H1 (cell line): ENCODE measurements at regions not wholly inside any gene's neighbourhood (a gene's known extent, or its start where the extent isn't known, plus 50 kb on each side); places are given as distances from the start of the nearest gene placed in this dataset.

ENCODE experiments used
- CTCF ChIA-PET: fragments of 300-600 bp; sonication (Branson Sonifier 250); formaldehyde crosslinking; loops from one replicate; lab custom pipeline; 2021; ENCODE audit not compliant: partially characterized antibody; lab: Charles Lee
- POLR2A ChIA-PET: fragments of 300-600 bp; sonication (Branson Sonifier 250); formaldehyde crosslinking; loops from one replicate; lab custom pipeline; 2021; ENCODE audit warnings: inconsistent platforms; ENCODE audit not compliant: partially characterized antibody; lab: Charles Lee
- DNase-seq, 2 experiments: peaks; one replicate each; pipeline versions ENCODE4 v3.0.0 to v3.0.0-alpha.2; 2010 to 2022; ENCODE audit warnings: low spot score in 2 of 2, low read depth in 1 of 2, mixed read lengths in 1 of 2
- FAIRE-seq: peaks from 2 replicates; lab custom pipeline; 2011; peaks lifted over from hg19 to GRCh38; lab: Jason Lieb, UNC
- H2AFZ ChIP-seq: 2 replicates; pipeline ENCODE4 v1.8.1; 2012; ENCODE audit warnings: low read length, inconsistent platforms
- H2AK5ac ChIP-seq: 2 replicates; pipeline ENCODE4 v1.6.1; 2013; ENCODE audit warnings: low read depth, low read length
- H2BK120ac ChIP-seq: replicated peaks from 2 replicates; pipeline ENCODE3; 2013; ENCODE audit warnings: low read depth, low read length, inconsistent platforms
- H2BK12ac ChIP-seq: 2 replicates; pipeline ENCODE4 v1.6.1; 2013; ENCODE audit warnings: low read depth, low read length
- H2BK15ac ChIP-seq: 2 replicates; pipeline ENCODE4 v1.6.1; 2013; ENCODE audit warnings: low read length
- H2BK20ac ChIP-seq: 2 replicates; pipeline ENCODE4 v1.6.1; 2013; ENCODE audit warnings: low read length
- H2BK5ac ChIP-seq: 2 replicates; pipeline ENCODE4 v1.6.1; 2013; ENCODE audit warnings: low read depth, low read length
- H3K14ac ChIP-seq: 2 replicates; pipeline ENCODE4 v1.6.1; 2013; ENCODE audit warnings: inconsistent platforms; ENCODE audit not compliant: insufficient read length
- H3K18ac ChIP-seq: 2 replicates; pipeline ENCODE4 v1.6.1; 2013; ENCODE audit warnings: low read length; ENCODE audit errors: extremely low read depth
- H3K23ac ChIP-seq: 2 replicates; pipeline ENCODE4 v1.6.1; 2013; ENCODE audit warnings: inconsistent platforms; ENCODE audit not compliant: insufficient read length
- H3K23me2 ChIP-seq: 2 replicates; pipeline ENCODE4 v1.6.1; 2013; ENCODE audit warnings: low read depth, low read length
- H3K27ac ChIP-seq: 2 replicates; pipeline ENCODE4 v1.6.1; 2011; ENCODE audit warnings: low read depth, low read length, inconsistent platforms
- H3K27me3 ChIP-seq, 4 experiments: replicated peaks in 1 of 4; 1 replicate in 1 of 4; 2 replicates in 3 of 4; pipeline versions ENCODE4 v1.6.1 to v1.8.1; 2011 to 2013; ENCODE audit warnings: low read length in 3 of 4, mild to moderate bottlenecking in 3 of 4, inconsistent platforms in 2 of 4, mixed read lengths in 2 of 4, moderate library complexity in 1 of 4; ENCODE audit not compliant: control insufficient read depth in 3 of 4, insufficient read depth in 3 of 4; ENCODE audit errors: extremely low read depth in 1 of 4
- H3K36me3 ChIP-seq, 4 experiments: 2 replicates each; pipeline versions ENCODE4 v1.6.1 to v1.8.1; 2011 to 2013; ENCODE audit warnings: mild to moderate bottlenecking in 4 of 4, low read length in 3 of 4, moderate library complexity in 2 of 4, control low read depth in 1 of 4, inconsistent platforms in 1 of 4; ENCODE audit not compliant: insufficient read depth in 4 of 4, control insufficient read depth in 2 of 4
- H3K4ac ChIP-seq: replicated peaks from 2 replicates; pipeline ENCODE3; 2013; ENCODE audit warnings: low read length, low read depth, mixed read lengths, inconsistent platforms; ENCODE audit not compliant: insufficient read length
- H3K4me1 ChIP-seq, 4 experiments: replicated peaks in 1 of 4; 1 replicate in 1 of 4; 2 replicates in 3 of 4; pipeline versions ENCODE4 v1.6.1 to v1.8.1; 2011 to 2013; ENCODE audit warnings: low read length in 3 of 4, inconsistent platforms in 2 of 4, mixed read lengths in 1 of 4; ENCODE audit not compliant: insufficient read depth in 4 of 4, control insufficient read depth in 3 of 4
- H3K4me2 ChIP-seq, 2 experiments: 2 replicates each; pipeline versions ENCODE4 v1.6.1 to v1.8.1; 2011 to 2013; ENCODE audit warnings: low read depth in 2 of 2, low read length in 2 of 2, control low read depth in 1 of 2, inconsistent platforms in 1 of 2, mild to moderate bottlenecking in 1 of 2; ENCODE audit not compliant: insufficient read depth in 1 of 2
- H3K4me3 ChIP-seq, 4 experiments: fragments of 200-600, 300-600 bp in 1 of 4; sonication (generic), shearing (Covaris generic), sonication (Bioruptor Twin) in 1 of 4; 2 replicates each; pipeline versions ENCODE4 v1.5.1 to v1.8.1; 2011 to 2016; ENCODE audit warnings: low read length in 4 of 4, low read depth in 3 of 4, control low read depth in 2 of 4, inconsistent platforms in 2 of 4, mild to moderate bottlenecking in 2 of 4, mixed read lengths in 1 of 4, moderate library complexity in 1 of 4; ENCODE audit not compliant: insufficient read depth in 2 of 4; ENCODE audit errors: extremely low read depth in 1 of 4
- H3K56ac ChIP-seq: replicated peaks from 2 replicates; pipeline ENCODE3; 2013; ENCODE audit warnings: low read depth, mild to moderate bottlenecking, mixed read lengths, low read length, inconsistent platforms; ENCODE audit not compliant: insufficient read length
- H3K79me1 ChIP-seq: 2 replicates; pipeline ENCODE4 v1.6.1; 2013; ENCODE audit warnings: low read depth, low read length, control low read depth
- H3K79me2 ChIP-seq, 2 experiments: 2 replicates each; pipeline versions ENCODE4 v1.6.1 to v1.8.1; 2012 to 2013; ENCODE audit warnings: low read length in 2 of 2, mild to moderate bottlenecking in 2 of 2, inconsistent platforms in 1 of 2; ENCODE audit not compliant: insufficient read depth in 2 of 2, control insufficient read depth in 1 of 2
- H3K9ac ChIP-seq, 4 experiments: replicated peaks in 1 of 4; 1 replicate in 1 of 4; 2 replicates in 3 of 4; pipeline versions ENCODE4 v1.6.1 to v1.8.1; 2011 to 2013; ENCODE audit warnings: low read depth in 3 of 4, low read length in 3 of 4, control low read depth in 2 of 4, mild to moderate bottlenecking in 2 of 4, moderate library complexity in 2 of 4, inconsistent platforms in 1 of 4; ENCODE audit errors: extremely low read depth in 1 of 4
- H3K9me3 ChIP-seq, 2 experiments: 2 replicates each; pipeline versions ENCODE4 v1.6.1 to v1.8.1; 2012 to 2013; ENCODE audit warnings: mild to moderate bottlenecking in 2 of 2, moderate library complexity in 2 of 2, control low read depth in 1 of 2, inconsistent platforms in 1 of 2, low read depth in 1 of 2, low read length in 1 of 2, mixed read lengths in 1 of 2; ENCODE audit not compliant: insufficient read depth in 2 of 2
- H4K20me1 ChIP-seq, 2 experiments: replicated peaks in 1 of 2; 2 replicates each; pipeline versions ENCODE3 to v1.8.1; 2011 to 2013; ENCODE audit warnings: inconsistent platforms in 2 of 2, low read length in 2 of 2, mild to moderate bottlenecking in 1 of 2; ENCODE audit not compliant: insufficient read depth in 2 of 2, control insufficient read depth in 1 of 2
- H4K5ac ChIP-seq: 2 replicates; pipeline ENCODE4 v1.6.1; 2013; ENCODE audit warnings: low read length, low read depth, mixed read lengths, inconsistent platforms; ENCODE audit not compliant: insufficient read length
- H4K8ac ChIP-seq: 2 replicates; pipeline ENCODE4 v1.8.0; 2013; ENCODE audit warnings: mild to moderate bottlenecking, moderate library complexity, low read length, inconsistent platforms; ENCODE audit not compliant: insufficient read depth; ENCODE audit errors: extremely low read depth
- H4K91ac ChIP-seq: replicated peaks from 2 replicates; pipeline ENCODE3; 2013; ENCODE audit warnings: low read length, mixed read lengths, inconsistent platforms; ENCODE audit not compliant: insufficient read length
- CBX5 ChIP-seq: fragments of 300-800, 300-1000 bp; sonication (generic); IDR thresholded peaks from 2 replicates; pipeline ENCODE4 v1.7.1; 2016; ENCODE audit warnings: antibody characterized with exemption, low read length, low read depth
- CBX8 ChIP-seq: fragments of 300-800, 300-1000 bp; sonication (generic); IDR thresholded peaks from 2 replicates; pipeline ENCODE4 v1.7.1; 2016; ENCODE audit warnings: low read depth, low read length, borderline replicate concordance
- CTBP2 ChIP-seq: IDR thresholded peaks from 2 replicates; pipeline ENCODE4 v1.7.0; 2011; ENCODE audit warnings: borderline replicate concordance, mild to moderate bottlenecking, moderate library complexity, mixed read lengths, low read length; ENCODE audit not compliant: insufficient read depth, insufficient read length
- KDM1A ChIP-seq: fragments of 200-600, 300-600 bp; sonication (generic); IDR thresholded peaks from 2 replicates; pipeline ENCODE4 v1.7.1; 2016; ENCODE audit warnings: mild to moderate bottlenecking, low read length, borderline replicate concordance
- RAD21 ChIP-seq, 2 experiments: IDR thresholded peaks in 1 of 2; conservative IDR thresholded peaks in 1 of 2; 2 replicates each; pipeline ENCODE4 v1.6.1; 2011; ENCODE audit warnings: low read depth in 2 of 2, low read length in 2 of 2, improper control_type of control experiment in 1 of 2, inconsistent platforms in 1 of 2, mild to moderate bottlenecking in 1 of 2, moderate library complexity in 1 of 2
- RXRA ChIP-seq: IDR thresholded peaks from 2 replicates; pipeline ENCODE4 v1.6.1; 2011; ENCODE audit warnings: low read depth, mild to moderate bottlenecking, low read length, moderate library complexity; ENCODE audit not compliant: insufficient read depth
- SUZ12 ChIP-seq: fragments of 200-600 bp; sonication (generic); IDR thresholded peaks from 2 replicates; pipeline ENCODE4 v1.6.1; 2012; ENCODE audit warnings: mild to moderate bottlenecking, inconsistent platforms, low read length, moderate library complexity, mixed read lengths
- TCF12 ChIP-seq: IDR thresholded peaks from 2 replicates; pipeline ENCODE4 v1.6.1; 2011; ENCODE audit warnings: low read depth, mild to moderate bottlenecking, low read length
- YY1 ChIP-seq: IDR thresholded peaks from 2 replicates; pipeline ENCODE4 v1.6.1; 2011; ENCODE audit warnings: low read depth, mild to moderate bottlenecking, low read length
- WGBS, 2 experiments: shearing (Covaris generic) in 1 of 2; methylation state at CpG; one replicate each; pipeline versions ENCODE4 v1.1.6 to v1.1.7; 2013 to 2015; ENCODE audit warnings: low lambda C conversion rate in 2 of 2, mixed read lengths in 2 of 2, inconsistent platforms in 1 of 2, low coverage in 1 of 2, missing lambda C conversion rate in 1 of 2; ENCODE audit not compliant: insufficient replicate concordance in 2 of 2, insufficient coverage in 1 of 2, insufficient read length in 1 of 2; ENCODE audit errors: extremely low coverage in 1 of 2, missing lambda C conversion rate in 1 of 2; 5-methylcytosine and 5-hydroxymethylcytosine counted together

DNA sequence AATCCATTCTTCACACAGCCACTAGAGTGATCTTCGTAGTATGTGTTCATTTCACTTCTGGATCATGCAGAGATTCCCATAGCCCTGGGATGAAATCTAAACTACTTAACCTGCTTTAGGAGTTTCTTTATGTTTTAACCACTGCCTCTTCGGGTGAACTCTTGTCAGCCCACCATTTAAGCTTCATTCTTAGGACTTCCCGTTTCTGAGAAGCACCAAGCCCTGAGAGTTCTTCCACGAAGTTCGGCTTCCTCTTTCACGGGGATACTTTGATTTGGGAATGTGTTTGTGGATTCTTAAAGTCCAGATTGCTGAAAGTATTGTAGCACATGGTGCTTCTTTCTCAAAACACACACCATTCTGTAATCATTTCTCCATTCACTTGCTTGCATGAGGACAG is 205.0 kb downstream of the UBE2E3 start:
- no peak overlapping the region for H4K8ac ChIP-seq
- H2BK12ac ChIP-seq: no peak overlapping the region
- H2BK20ac ChIP-seq: no peak overlapping the region
- no peak overlapping the region for H2BK5ac ChIP-seq
- ChIA-PET POLR2A (no interaction called here), CTCF (interaction anchor here (0.8 to 1.6 kb wide), 4 partner anchors 9 to 281 kb away, joined by 3 to 4 read pairs (median 3); no protein-coding TSS in a partner anchor)
- H3K14ac ChIP-seq: no peak overlapping the region
- H3K27me3 ChIP-seq: no peaks in the 10 kb centered on the region
- H3K4me2 ChIP-seq: no peak overlapping the region
- H2AFZ ChIP-seq: 0 out of 2 replicates have a peak overlapping the region, but pooled peaks have one; percentile 38
- no peak overlapping the region for H2BK120ac ChIP-seq
- H3K36me3 ChIP-seq: no peaks in the 10 kb centered on the region
- no peak overlapping the region for H2BK15ac ChIP-seq
- H3K79me1 ChIP-seq: no peaks in the 10 kb centered on the region
- no peak overlapping the region for H2AK5ac ChIP-seq
- 83% methylated on average over 6 of the region's 6 CpGs; no CpG with 5 or more reads in 1 of the 2 experiments for WGBS, 2 experiments
- H3K9me3 ChIP-seq: no peaks in the 10 kb centered on the region
- H4K91ac ChIP-seq: no peak overlapping the region
- no peak for TF ChIP-seq RAD21 (IDR thresholded peaks at IDR 0.05 in 1 of 2, conservative IDR thresholded peaks at IDR 0.05 in 1 of 2; ENCODE audit: low read depth in 2 of 2, low read length in 2 of 2)
- TF ChIP-seq TCF12: no peak
- TF ChIP-seq CBX5: no peak
- no peak for TF ChIP-seq SUZ12
- TF ChIP-seq RXRA: no peak
- TF ChIP-seq CTBP2: no peak
- no peak for TF ChIP-seq CBX8
- no peak for TF ChIP-seq KDM1A
- no peak for TF ChIP-seq YY1
- H3K79me2 ChIP-seq: no peaks in the 10 kb centered on the region
- no peak overlapping the region for H3K23ac ChIP-seq
- H3K23me2 ChIP-seq: no peaks in the 10 kb centered on the region
- H3K56ac ChIP-seq: no peak overlapping the region
- DNase-seq: no peak
- H3K4me3 ChIP-seq: no peak overlapping the region
- H4K20me1 ChIP-seq: no peaks in the 10 kb centered on the region
- no peak overlapping the region for H3K4ac ChIP-seq
- no peak overlapping the region for H4K5ac ChIP-seq
- FAIRE-seq: no peak
- H3K4me1 ChIP-seq: no peaks in the 10 kb centered on the region
- H3K18ac ChIP-seq: no peak overlapping the region
- no peak overlapping the region for H3K9ac ChIP-seq
- H3K27ac ChIP-seq: no peak overlapping the region
